ENCODE measurements at regions not wholly inside any gene's neighbourhood (a gene's known extent, or its start where the extent isn't known, plus 50 kb on each side); places are given as distances from the start of the nearest gene placed in this dataset.

DNA sequence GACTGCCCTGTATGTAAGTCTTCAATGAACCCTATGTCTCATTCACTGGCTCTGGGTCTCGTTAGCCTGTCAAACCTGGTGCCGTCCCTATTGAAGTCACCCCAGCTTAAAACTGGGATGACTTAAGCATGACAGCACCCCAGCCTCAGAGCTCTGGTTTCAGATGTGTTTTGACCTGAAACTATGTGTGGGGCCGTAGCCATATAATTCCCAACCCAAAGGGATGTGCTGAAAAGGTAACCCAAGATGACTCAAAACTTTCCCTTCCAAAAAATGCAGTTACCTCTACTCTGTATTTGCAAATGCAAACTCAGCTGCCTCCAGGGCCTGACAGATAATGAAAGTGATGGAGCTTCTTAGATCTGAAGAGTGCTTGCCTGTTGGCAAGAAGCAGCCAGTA lies 478.3 kb upstream of the ERCC4 start:
- no TSS peak for BruUV-seq (replicated peaks)
- Histone ChIP-seq H3K4me3 (replicated peaks in 1 of 3; ENCODE audit: insufficient read depth in 1 of 3, low read depth in 1 of 3, low read length in 3 of 3) (no peak overlapping the region), H4K20me1 (replicated peaks; ENCODE audit: control insufficient read depth, extremely low read depth, insufficient read depth, low read length) (no peaks in the 10 kb centered on the region), H3K9me3 (replicated peaks; ENCODE audit: control insufficient read depth, insufficient read depth, low read length) (no peaks in the 10 kb centered on the region), H3K4me2 (ENCODE audit: insufficient read depth, low read length) (no peak overlapping the region), H3K27ac (ENCODE audit: insufficient read depth, low read depth, low read length) (no peak overlapping the region), H3K27me3 (ENCODE audit: control insufficient read depth in 2 of 2, insufficient read depth in 2 of 2, low read length in 2 of 2) (no peaks in the 10 kb centered on the region), H3K9ac (replicated peaks; ENCODE audit: extremely low read depth, insufficient read depth, low read length) (no peak overlapping the region), H3K79me2 (ENCODE audit: control insufficient read depth, insufficient read depth, low read length) (no peaks in the 10 kb centered on the region), H3K36me3 (ENCODE audit: control insufficient read depth in 2 of 2, extremely low read depth in 1 of 2, insufficient read depth in 2 of 2, low read length in 2 of 2) (no peaks in the 10 kb centered on the region), H3K9me1 (replicated peaks; ENCODE audit: control insufficient read depth, extremely low read depth, insufficient read depth, low read length) (no peaks in the 10 kb centered on the region), H2AFZ (ENCODE audit: low read depth, low read length) (no peak overlapping the region), H3K4me1 (ENCODE audit: control insufficient read depth, extremely low read depth, insufficient read depth, low read length) (no peaks in the 10 kb centered on the region)
- TF ChIP-seq GATA2 (IDR thresholded peaks at IDR 0.05; ENCODE audit: insufficient read depth, insufficient read length, low read depth, low read length): no peak
- TF ChIP-seq, protein P1, sequence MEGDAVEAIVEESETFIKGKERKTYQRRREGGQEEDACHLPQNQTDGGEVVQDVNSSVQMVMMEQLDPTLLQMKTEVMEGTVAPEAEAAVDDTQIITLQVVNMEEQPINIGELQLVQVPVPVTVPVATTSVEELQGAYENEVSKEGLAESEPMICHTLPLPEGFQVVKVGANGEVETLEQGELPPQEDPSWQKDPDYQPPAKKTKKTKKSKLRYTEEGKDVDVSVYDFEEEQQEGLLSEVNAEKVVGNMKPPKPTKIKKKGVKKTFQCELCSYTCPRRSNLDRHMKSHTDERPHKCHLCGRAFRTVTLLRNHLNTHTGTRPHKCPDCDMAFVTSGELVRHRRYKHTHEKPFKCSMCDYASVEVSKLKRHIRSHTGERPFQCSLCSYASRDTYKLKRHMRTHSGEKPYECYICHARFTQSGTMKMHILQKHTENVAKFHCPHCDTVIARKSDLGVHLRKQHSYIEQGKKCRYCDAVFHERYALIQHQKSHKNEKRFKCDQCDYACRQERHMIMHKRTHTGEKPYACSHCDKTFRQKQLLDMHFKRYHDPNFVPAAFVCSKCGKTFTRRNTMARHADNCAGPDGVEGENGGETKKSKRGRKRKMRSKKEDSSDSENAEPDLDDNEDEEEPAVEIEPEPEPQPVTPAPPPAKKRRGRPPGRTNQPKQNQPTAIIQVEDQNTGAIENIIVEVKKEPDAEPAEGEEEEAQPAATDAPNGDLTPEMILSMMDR (IDR thresholded peaks at IDR 0.05; ENCODE audit: extremely low read depth in 1 of 2, insufficient read depth in 1 of 2, low read depth in 1 of 2, low read length in 2 of 2): no peak
- no peak for TF ChIP-seq EZH2 (IDR thresholded peaks at IDR 0.05; ENCODE audit: borderline replicate concordance, low read depth, low read length, severe bottlenecking)
- TF ChIP-seq JUN (IDR thresholded peaks at IDR 0.05; ENCODE audit: borderline replicate concordance, insufficient read depth, insufficient read length, low read depth): no peak
- dilution Hi-C loops (cut with MboI; ENCODE audit: extremely low pct_ligation_motif_present, low sequenced_read_pairs): no loop called here
- no peak for DNase-seq (ENCODE audit: low read depth, low spot score)
- intact Hi-C loops (cut with micrococcal nuclease): no loop called here
- FAIRE-seq: no peak
- ChIA-PET CTCF (interaction anchor here (0.5 kb wide), 1 partner anchor 28 kb away, joined by 3 read pairs; no protein-coding TSS in a partner anchor), POLR2A (no interaction called here)

DNA sequence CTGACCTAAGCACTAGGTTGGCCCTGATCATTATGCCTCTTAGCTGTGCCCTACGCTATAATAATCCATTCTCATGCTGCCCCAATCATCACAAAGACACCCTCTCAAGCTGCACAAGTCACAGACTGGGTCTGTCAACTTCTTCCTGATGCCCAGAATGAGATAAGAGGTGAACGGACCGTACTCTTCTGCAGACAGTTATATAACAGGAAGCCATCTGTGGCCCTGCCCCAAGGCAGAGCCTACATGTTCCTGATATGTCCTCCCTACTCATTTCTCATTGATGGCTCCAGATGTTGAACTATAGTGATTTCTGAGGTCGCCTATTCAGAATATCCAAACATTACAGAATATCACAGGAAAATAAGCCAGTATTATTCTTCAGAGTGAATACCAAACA lies 471.6 kb upstream of the ERCC4 start:
- POLR2A ChIA-PET: no interaction called here
- Histone ChIP-seq H2AFZ (ENCODE audit: low read depth, low read length) (no peak overlapping the region), H3K27me3 (ENCODE audit: control insufficient read depth in 2 of 2, insufficient read depth in 2 of 2, low read length in 2 of 2) (no peaks in the 10 kb centered on the region), H3K9me1 (replicated peaks; ENCODE audit: control insufficient read depth, extremely low read depth, insufficient read depth, low read length) (no peaks in the 10 kb centered on the region), H3K4me3 (replicated peaks in 1 of 3; ENCODE audit: insufficient read depth in 1 of 3, low read depth in 1 of 3, low read length in 3 of 3) (no peak overlapping the region), H3K27ac (ENCODE audit: insufficient read depth, low read depth, low read length) (no peak overlapping the region), H3K4me2 (ENCODE audit: insufficient read depth, low read length) (no peak overlapping the region), H3K9me3 (replicated peaks; ENCODE audit: control insufficient read depth, insufficient read depth, low read length) (no peaks in the 10 kb centered on the region), H3K4me1 (ENCODE audit: control insufficient read depth, extremely low read depth, insufficient read depth, low read length) (no peaks in the 10 kb centered on the region), H3K79me2 (ENCODE audit: control insufficient read depth, insufficient read depth, low read length) (no peaks in the 10 kb centered on the region), H3K9ac (replicated peaks; ENCODE audit: extremely low read depth, insufficient read depth, low read length) (no peak overlapping the region), H3K36me3 (ENCODE audit: control insufficient read depth in 2 of 2, extremely low read depth in 1 of 2, insufficient read depth in 2 of 2, low read length in 2 of 2) (no peaks in the 10 kb centered on the region), H4K20me1 (replicated peaks; ENCODE audit: control insufficient read depth, extremely low read depth, insufficient read depth, low read length) (no peaks in the 10 kb centered on the region)
- dilution Hi-C loops (cut with MboI; ENCODE audit: extremely low pct_ligation_motif_present, low sequenced_read_pairs) (no loop called here), intact Hi-C loops (cut with micrococcal nuclease) (no loop called here)
- no TSS peak for BruUV-seq (replicated peaks)
- FAIRE-seq: no peak
- TF ChIP-seq, protein P2, sequence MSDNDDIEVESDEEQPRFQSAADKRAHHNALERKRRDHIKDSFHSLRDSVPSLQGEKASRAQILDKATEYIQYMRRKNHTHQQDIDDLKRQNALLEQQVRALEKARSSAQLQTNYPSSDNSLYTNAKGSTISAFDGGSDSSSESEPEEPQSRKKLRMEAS (IDR thresholded peaks at IDR 0.05; ENCODE audit: insufficient read depth, insufficient read length): no peak
- no peak for TF ChIP-seq POLR2AphosphoS5 (IDR thresholded peaks at IDR 0.05; ENCODE audit: insufficient read depth, low read depth, low read length)
- no peak for TF ChIP-seq GATA2 (IDR thresholded peaks at IDR 0.05; ENCODE audit: insufficient read depth, insufficient read length, low read depth, low read length)
- no peak for TF ChIP-seq EZH2 (IDR thresholded peaks at IDR 0.05; ENCODE audit: borderline replicate concordance, low read depth, low read length, severe bottlenecking)
- TF ChIP-seq FOS (IDR thresholded peaks at IDR 0.05; ENCODE audit: borderline replicate concordance, insufficient read depth, low read length): no peak
- TF ChIP-seq, protein P1 (IDR thresholded peaks at IDR 0.05; ENCODE audit: extremely low read depth in 1 of 2, insufficient read depth in 1 of 2, low read depth in 1 of 2, low read length in 2 of 2): no peak
- no peak for TF ChIP-seq MYC (IDR thresholded peaks at IDR 0.05; ENCODE audit: low read depth, low read length)
- no peak for TF ChIP-seq JUN (IDR thresholded peaks at IDR 0.05; ENCODE audit: borderline replicate concordance, insufficient read depth, insufficient read length, low read depth)
- TF ChIP-seq POLR2A (IDR thresholded peaks at IDR 0.05; ENCODE audit: low read depth, low read length): no peak
- DNase-seq (ENCODE audit: low read depth, low spot score): no peak
- CTCF ChIA-PET: no interaction called here

Measured in endothelial cell of umbilical vein (primary cell).